Stomach smooth muscle (tissue), 2 donors: ENCODE measurements at regions not wholly inside any gene's neighbourhood (a gene's known extent, or its start where the extent isn't known, plus 50 kb on each side); places are given as distances from the start of the nearest gene placed in this dataset.
"Not testable (repeated sequence)": the region's sequence is repeated elsewhere in the genome, so short reads cannot be mapped to it uniquely, and the experiment has no call there.

Source experiments
- H3K27ac ChIP-seq: one replicate; pipeline ENCODE4 v1.7.0; 2013; ENCODE audit warnings: mild to moderate bottlenecking, low read length, inconsistent platforms
- H3K27me3 ChIP-seq, 2 donors: one replicate each; pipeline ENCODE4 v1.7.0; 2013; ENCODE audit warnings: low read length in 2 of 2; ENCODE audit not compliant: insufficient read depth in 2 of 2, control insufficient read depth in 1 of 2
- H3K36me3 ChIP-seq, 2 donors: one replicate each; pipeline ENCODE4 v1.7.0; 2013; ENCODE audit warnings: low read length in 2 of 2; ENCODE audit not compliant: control insufficient read depth in 2 of 2, insufficient read depth in 2 of 2
- H3K4me1 ChIP-seq: one replicate; pipeline ENCODE4 v1.7.0; 2013; ENCODE audit warnings: low read length; ENCODE audit not compliant: control insufficient read depth, insufficient read depth
- H3K4me3 ChIP-seq, 2 donors: one replicate each; pipeline ENCODE4 v1.7.0; 2013; ENCODE audit warnings: low read length in 2 of 2
- H3K9ac ChIP-seq, 2 donors: one replicate each; pipeline ENCODE4 v1.7.0; 2013; ENCODE audit warnings: low read length in 2 of 2, mild to moderate bottlenecking in 1 of 2
- H3K9me3 ChIP-seq, 2 donors: one replicate each; pipeline ENCODE4 v1.7.0; 2013; ENCODE audit warnings: low read length in 2 of 2; ENCODE audit not compliant: control insufficient read depth in 2 of 2
- donor health status: healthy.
- donor health status: Pancreatic carcinoma.

DNA sequence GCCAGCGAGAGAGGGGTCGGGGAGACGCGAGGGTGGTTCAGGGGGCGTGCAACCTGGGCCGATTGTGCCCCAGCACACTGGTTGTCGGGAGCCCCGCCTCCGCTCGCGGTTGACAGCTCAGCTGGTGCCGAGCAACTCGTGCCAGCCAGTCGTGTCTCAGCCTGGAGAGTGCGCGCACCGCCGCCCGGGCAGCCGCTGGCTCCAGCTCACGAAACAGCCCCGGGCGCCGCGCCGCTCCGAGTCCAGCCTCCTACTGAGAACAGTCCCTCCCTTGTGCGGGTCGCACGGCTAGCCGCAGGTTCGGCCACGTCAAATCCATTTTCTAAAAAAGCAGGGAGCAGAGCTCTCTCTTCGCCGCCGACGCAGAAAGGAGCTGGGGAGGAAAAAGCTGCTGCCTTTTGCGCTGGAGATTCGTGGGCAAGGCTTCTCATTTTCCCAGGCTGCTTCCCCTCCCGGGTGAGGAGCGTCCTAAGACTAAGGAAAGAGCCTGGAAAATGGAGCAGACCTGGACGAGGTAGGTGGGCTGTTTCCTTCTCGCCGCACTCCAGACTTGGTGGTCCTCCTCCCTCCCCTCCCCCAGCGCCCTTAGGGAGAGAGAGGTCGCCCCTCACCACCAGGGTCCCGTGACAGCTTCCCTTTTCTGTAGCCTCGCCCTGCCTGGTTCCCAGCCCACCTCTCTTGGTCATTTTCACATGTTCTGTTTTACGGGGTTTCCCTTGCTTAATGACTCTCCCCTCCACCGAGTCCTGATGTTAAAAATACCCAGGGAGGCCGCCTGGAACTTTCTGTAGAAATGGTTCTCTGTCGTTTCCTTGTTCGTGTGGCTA lies 56.7 kb upstream of the SEC22B start:
- not testable (repeated sequence) for H3K27ac ChIP-seq

DNA sequence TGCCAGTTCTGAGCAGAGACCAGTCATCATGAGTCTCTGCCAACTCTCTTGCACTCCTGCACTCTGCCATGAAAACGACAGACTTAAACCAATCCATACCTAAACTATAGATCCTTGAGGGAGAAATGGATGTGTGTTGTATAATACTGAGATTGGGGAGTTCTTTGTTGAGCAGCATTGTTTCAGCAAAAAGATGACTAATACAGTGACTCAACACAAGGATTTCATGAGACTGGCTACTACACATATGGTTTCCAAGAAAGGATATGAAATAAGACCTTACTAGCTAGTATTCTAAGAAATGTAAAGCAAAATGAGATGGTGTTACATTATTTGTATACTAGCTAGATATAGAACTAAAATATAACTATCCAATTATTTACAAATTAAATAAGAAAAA lies 53.5 kb upstream of the SEC22B start:
- H3K27me3 ChIP-seq, H3K27ac ChIP-seq, H3K4me1 ChIP-seq, H3K36me3 ChIP-seq, H3K4me3 ChIP-seq, H3K9ac ChIP-seq, H3K9me3 ChIP-seq: not testable (repeated sequence)

More for the DNA sequence above, 56.7 kb upstream of the SEC22B start:
- not testable (repeated sequence) for H3K9ac ChIP-seq, H3K4me1 ChIP-seq, H3K9me3 ChIP-seq, H3K27me3 ChIP-seq, H3K36me3 ChIP-seq
- H3K4me3 ChIP-seq = peak overlapping the region in 1 of 2 donors; percentile 47
